ENCODE measurements at regions not wholly inside any gene's neighbourhood (a gene's known extent, or its start where the extent isn't known, plus 50 kb on each side); places are given as distances from the start of the nearest gene placed in this dataset.

DNA sequence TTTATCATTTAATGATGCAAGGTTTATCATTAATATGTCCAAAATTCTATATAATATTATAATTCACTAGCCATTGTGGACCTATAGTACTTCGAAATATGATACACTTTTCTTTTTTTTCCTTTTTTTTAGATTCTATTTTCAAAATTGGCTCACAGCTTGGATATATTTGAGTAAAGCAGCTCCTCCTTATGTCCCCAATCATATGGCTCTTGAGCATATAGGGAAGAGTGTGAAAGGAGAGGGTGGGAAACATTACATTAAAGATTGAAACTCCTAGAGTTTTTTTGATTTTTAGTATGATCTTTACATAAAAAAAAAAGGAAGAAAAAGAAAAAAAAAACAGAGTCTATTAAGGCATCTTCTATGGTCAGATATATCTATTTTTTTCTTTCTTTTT is 457.9 kb downstream of the RIT2 start:
- TF ChIP-seq EZH2 (IDR thresholded peaks at IDR 0.05; ENCODE audit: insufficient read depth, poor library complexity, severe bottlenecking) = no peak
- no peak for TF ChIP-seq EZH2phosphoT487 (IDR thresholded peaks at IDR 0.05; ENCODE audit: insufficient read depth, low read depth)
